Smooth muscle cell (in vitro differentiated cells): ENCODE measurements at regions not wholly inside any gene's neighbourhood (a gene's known extent, or its start where the extent isn't known, plus 50 kb on each side); places are given as distances from the start of the nearest gene placed in this dataset.

Source experiments
- DNase-seq: peaks from one replicate; lab custom pipeline; 2025; ENCODE audit not compliant: unreplicated experiment; lab: John Stamatoyannopoulos, UW
- H2AFZ ChIP-seq: fragments of 200-600 bp; sonication (generic); 2 replicates; pipeline ENCODE4 v1.6.0; 2016; ENCODE audit warnings: antibody characterized with exemption, low read depth, mild to moderate bottlenecking
- H3F3A ChIP-seq: fragments of 200-600 bp; sonication (generic); 2 replicates; pipeline ENCODE4 v1.6.0; 2017; ENCODE audit warnings: antibody characterized with exemption, low read depth
- H3K27ac ChIP-seq: fragments of 200-600 bp; sonication (generic); 2 replicates; pipeline ENCODE4 v1.5.1; 2016; ENCODE audit warnings: low read depth, mild to moderate bottlenecking
- H3K27me3 ChIP-seq: fragments of 200-600 bp; sonication (generic); 2 replicates; pipeline ENCODE4 v1.6.1; 2016; ENCODE audit warnings: low read depth, mild to moderate bottlenecking
- H3K36me3 ChIP-seq: fragments of 200-600 bp; sonication (generic); 2 replicates; pipeline ENCODE4 v1.5.1; 2016; ENCODE audit warnings: low read depth
- H3K4me1 ChIP-seq: fragments of 200-600 bp; sonication (generic); 2 replicates; pipeline ENCODE4 v1.5.1; 2016; ENCODE audit warnings: low read depth
- H3K4me2 ChIP-seq: fragments of 200-600 bp; sonication (generic); 2 replicates; pipeline ENCODE4 v1.6.0; 2016; ENCODE audit warnings: mild to moderate bottlenecking
- H3K4me3 ChIP-seq: fragments of 200-600 bp; sonication (generic); 2 replicates; pipeline ENCODE4 v1.5.1; 2016; ENCODE audit warnings: mild to moderate bottlenecking
- H3K79me2 ChIP-seq: fragments of 200-600 bp; sonication (generic); 2 replicates; pipeline ENCODE4 v1.6.0; 2016; ENCODE audit warnings: low read depth, mild to moderate bottlenecking
- H3K9ac ChIP-seq: fragments of 200-600 bp; sonication (generic); 2 replicates; pipeline ENCODE4 v1.6.0; 2016; ENCODE audit warnings: low read depth
- H3K9me3 ChIP-seq: fragments of 200-600 bp; sonication (generic); replicated peaks from 2 replicates; pipeline ENCODE4 v1.5.1; 2016; ENCODE audit warnings: low read depth
- H4K20me1 ChIP-seq: fragments of 200-600 bp; sonication (generic); 2 replicates; pipeline ENCODE4 v1.6.0; 2016; ENCODE audit warnings: low read depth
- whole genome bisulfite sequencing: methylation state at CpG from one replicate; pipeline ENCODE4 v1.1.7; 2016; ENCODE audit warnings: low lambda C conversion rate; 5-methylcytosine and 5-hydroxymethylcytosine counted together
- TF ChIP-seq, protein P1 (sequence below): fragments of 200-600 bp; sonication (generic); IDR thresholded peaks from 2 replicates; pipeline ENCODE4 v1.5.1; 2017; ENCODE audit warnings: borderline replicate concordance, mild to moderate bottlenecking, antibody characterized with exemption; ENCODE audit not compliant: insufficient read depth, poor library complexity, severe bottlenecking

DNA sequence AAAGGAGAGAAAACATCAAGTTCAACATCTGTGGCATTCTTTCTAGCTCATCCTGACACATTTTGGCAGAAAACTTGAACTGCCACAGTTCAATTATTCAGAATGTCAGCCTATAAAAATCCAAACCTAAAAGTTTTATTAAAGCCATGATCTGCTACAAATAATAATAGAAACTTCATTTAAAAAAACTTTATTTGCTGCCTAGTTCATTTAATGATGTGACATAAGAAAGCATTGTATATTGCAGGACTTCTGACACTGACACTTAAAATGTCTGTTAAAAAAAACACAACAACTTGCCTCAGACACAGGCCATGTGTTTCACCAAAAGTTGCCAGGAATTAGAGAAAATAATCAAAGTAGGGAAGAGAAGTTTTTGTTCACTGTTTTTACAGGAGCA is 88.3 kb upstream of the HTR1E start:
- H3F3A ChIP-seq = no peaks in the 10 kb centered on the region
- H3K27me3 ChIP-seq = no peaks in the 10 kb centered on the region
- H4K20me1 ChIP-seq = no peaks in the 10 kb centered on the region
- no peak overlapping the region for H3K4me2 ChIP-seq
- DNase-seq = no peak
- H3K9me3 ChIP-seq = no peaks in the 10 kb centered on the region
- no peak overlapping the region for H3K27ac ChIP-seq
- H3K4me1 ChIP-seq = no peaks in the 10 kb centered on the region
- TF ChIP-seq, protein P1, sequence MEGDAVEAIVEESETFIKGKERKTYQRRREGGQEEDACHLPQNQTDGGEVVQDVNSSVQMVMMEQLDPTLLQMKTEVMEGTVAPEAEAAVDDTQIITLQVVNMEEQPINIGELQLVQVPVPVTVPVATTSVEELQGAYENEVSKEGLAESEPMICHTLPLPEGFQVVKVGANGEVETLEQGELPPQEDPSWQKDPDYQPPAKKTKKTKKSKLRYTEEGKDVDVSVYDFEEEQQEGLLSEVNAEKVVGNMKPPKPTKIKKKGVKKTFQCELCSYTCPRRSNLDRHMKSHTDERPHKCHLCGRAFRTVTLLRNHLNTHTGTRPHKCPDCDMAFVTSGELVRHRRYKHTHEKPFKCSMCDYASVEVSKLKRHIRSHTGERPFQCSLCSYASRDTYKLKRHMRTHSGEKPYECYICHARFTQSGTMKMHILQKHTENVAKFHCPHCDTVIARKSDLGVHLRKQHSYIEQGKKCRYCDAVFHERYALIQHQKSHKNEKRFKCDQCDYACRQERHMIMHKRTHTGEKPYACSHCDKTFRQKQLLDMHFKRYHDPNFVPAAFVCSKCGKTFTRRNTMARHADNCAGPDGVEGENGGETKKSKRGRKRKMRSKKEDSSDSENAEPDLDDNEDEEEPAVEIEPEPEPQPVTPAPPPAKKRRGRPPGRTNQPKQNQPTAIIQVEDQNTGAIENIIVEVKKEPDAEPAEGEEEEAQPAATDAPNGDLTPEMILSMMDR = no peak
- no peak overlapping the region for H3K4me3 ChIP-seq
- no peak overlapping the region for H2AFZ ChIP-seq
- H3K79me2 ChIP-seq = no peaks in the 10 kb centered on the region
- no peak overlapping the region for H3K9ac ChIP-seq
- no peaks in the 10 kb centered on the region for H3K36me3 ChIP-seq

GRCh38 chr6:86832686-86833085 is 104.6 kb upstream of the HTR1E start:
- Histone ChIP-seq H3K27ac (no peak overlapping the region), H3K27me3 (no peaks in the 10 kb centered on the region), H3K4me2 (no peak overlapping the region), H3F3A (no peaks in the 10 kb centered on the region), H3K4me1 (no peaks in the 10 kb centered on the region), H3K9ac (no peak overlapping the region), H3K4me3 (no peak overlapping the region), H3K9me3 (no peaks in the 10 kb centered on the region), H4K20me1 (no peaks in the 10 kb centered on the region), H3K36me3 (no peaks in the 10 kb centered on the region), H2AFZ (no peak overlapping the region), H3K79me2 (no peaks in the 10 kb centered on the region)
- no peak for DNase-seq
- TF ChIP-seq, protein P1 = no peak

- Histone ChIP-seq H3K9me3 (no peaks in the 10 kb centered on the region), H3K36me3 (no peaks in the 10 kb centered on the region), H3K27me3 (no peaks in the 10 kb centered on the region), H3F3A (no peaks in the 10 kb centered on the region), H4K20me1 (no peaks in the 10 kb centered on the region), H3K4me1 (no peaks in the 10 kb centered on the region), H3K4me2 (no peak overlapping the region), H3K79me2 (no peaks in the 10 kb centered on the region), H3K9ac (no peak overlapping the region), H3K4me3 (no peak overlapping the region), H3K27ac (no peak overlapping the region), H2AFZ (no peak overlapping the region)
- no peak for DNase-seq
- WGBS = 80% methylated on average over 3 of the region's 3 CpGs
- TF ChIP-seq, protein P1 = no peak
Observed at GRCh38 chr6:86825436-86825835, 111.9 kb upstream of the HTR1E start.

- Histone ChIP-seq H2AFZ (no peak overlapping the region), H3K27me3 (no peaks in the 10 kb centered on the region), H3K9me3 (no peaks in the 10 kb centered on the region), H3K4me1 (no peaks in the 10 kb centered on the region), H3K79me2 (no peaks in the 10 kb centered on the region), H4K20me1 (no peaks in the 10 kb centered on the region), H3K4me3 (no peak overlapping the region), H3K36me3 (no peaks in the 10 kb centered on the region), H3K4me2 (no peak overlapping the region), H3F3A (no peaks in the 10 kb centered on the region), H3K9ac (no peak overlapping the region), H3K27ac (no peak overlapping the region)
- DNase-seq = no peak
- TF ChIP-seq, protein P1 = no peak
Observed at GRCh38 chr6:86822747-86823146, 114.6 kb upstream of the HTR1E start.
